GM10266 (cell line): ENCODE measurements at regions not wholly inside any gene's neighbourhood (a gene's known extent, or its start where the extent isn't known, plus 50 kb on each side); places are given as distances from the start of the nearest gene placed in this dataset.

Source experiments
- DNase-seq: peaks from one replicate; pipeline ENCODE4 v3.0.0; 2012; ENCODE audit errors: extremely low spot score
- CTCF ChIP-seq: IDR thresholded peaks from 2 replicates; pipeline ENCODE4 v1.5.1; 2012; ENCODE audit warnings: mild to moderate bottlenecking, low read depth; ENCODE audit not compliant: control insufficient read depth, insufficient read depth; ENCODE audit errors: missing control alignments

DNA sequence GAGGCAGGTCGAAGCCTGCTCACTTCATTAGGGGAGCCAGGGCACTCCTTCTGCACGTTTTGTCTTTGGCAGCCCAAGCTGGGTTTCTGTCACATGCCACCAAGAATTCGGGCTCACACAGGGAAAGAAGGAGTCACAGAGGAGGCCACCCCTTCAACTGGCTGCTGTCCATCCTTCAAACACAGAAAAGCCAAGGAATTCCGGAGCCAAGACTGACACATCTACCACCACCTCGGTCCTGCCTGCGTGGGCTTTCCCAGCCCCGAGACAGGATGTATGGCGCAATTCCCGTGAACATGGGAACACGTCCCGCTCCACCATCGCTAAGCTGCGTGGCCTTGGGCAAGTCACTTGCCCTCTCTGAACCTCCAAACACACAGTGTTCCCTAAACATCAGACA lies 70.4 kb downstream of the NCOR2 start:
- no peak for TF ChIP-seq CTCF
- DNase-seq: no peak

DNA sequence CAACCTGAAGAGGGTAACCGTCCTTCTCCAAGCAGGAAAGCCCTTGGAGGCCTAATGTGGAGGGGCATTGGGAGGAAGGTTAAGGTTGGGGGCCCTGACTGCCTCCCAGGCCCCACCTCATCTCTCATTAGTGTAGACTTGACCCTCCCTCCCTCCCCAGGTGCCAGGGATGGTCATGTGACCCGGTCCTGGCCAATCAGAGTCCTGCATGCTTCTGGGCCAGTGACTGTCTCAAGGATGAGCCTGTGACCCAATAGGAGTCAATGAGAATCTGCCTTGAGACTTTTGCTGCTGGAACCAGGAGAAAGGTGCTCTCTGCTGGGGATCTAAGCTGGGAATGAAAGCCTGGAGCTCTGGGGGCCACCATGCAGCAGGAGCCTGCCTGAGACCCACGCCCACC lies 70.8 kb downstream of the NCOR2 start:
- no peak for TF ChIP-seq CTCF
- peak; percentile 74 for DNase-seq

GRCh38 chr12:124495194-124495983 lies 72.0 kb downstream of the NCOR2 start:
- no peak for DNase-seq
- TF ChIP-seq CTCF: no peak

- DNase-seq: no peak
- TF ChIP-seq CTCF: no peak
Measured at GRCh38 chr12:124494751-124495129, 72.7 kb downstream of the NCOR2 start.

- no peak for TF ChIP-seq CTCF
- DNase-seq: peak; percentile 97
Measured at GRCh38 chr12:124493809-124494750, 73.3 kb downstream of the NCOR2 start.

DNA sequence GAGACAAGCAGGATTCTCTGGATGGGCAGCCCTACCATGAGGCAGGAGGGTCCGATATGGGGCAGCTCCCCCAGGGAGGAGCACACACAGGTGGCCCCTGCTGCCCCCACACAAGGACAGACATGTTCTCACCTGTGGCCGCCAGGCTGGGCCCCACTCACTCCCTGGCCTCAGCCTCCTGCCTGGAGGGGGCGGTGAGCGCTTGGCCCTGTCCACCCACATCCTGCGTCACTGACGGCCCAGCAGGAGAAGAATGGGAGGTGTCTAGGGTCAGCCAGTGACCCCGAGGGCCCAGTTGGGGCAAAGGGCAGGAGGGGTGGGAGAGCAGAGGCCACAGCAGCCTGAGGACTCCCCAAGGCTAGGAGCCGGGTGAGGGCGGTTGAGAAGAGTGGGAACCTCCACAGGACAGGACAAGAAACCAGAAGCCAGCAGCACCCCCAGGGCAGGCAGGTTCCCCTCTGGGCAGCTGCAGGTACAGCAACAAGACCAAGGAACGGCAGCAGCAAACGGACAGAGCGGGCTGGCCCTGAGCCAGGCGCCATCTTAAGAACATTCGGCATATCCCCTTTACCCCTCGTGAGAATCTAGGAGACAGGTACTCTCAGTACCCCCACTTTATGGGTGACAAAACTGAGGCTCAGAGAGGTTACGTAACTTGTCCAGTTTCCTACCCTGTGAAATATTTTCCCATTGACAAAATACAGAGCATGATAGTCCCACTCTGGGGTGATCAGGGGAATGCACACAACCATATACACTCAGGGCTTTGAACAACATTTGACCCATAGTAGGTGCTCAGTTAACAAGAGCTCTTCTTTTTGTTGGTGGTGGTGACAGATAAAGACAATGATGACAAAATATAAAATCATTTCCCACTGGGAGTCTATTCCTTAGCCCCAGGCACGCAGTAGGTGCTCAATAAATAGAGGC lies 74.3 kb downstream of the NCOR2 start:
- no peak for DNase-seq
- TF ChIP-seq CTCF: no peak
